ENCODE measurements at regions not wholly inside any gene's neighbourhood (a gene's known extent, or its start where the extent isn't known, plus 50 kb on each side); places are given as distances from the start of the nearest gene placed in this dataset.

- no peaks in the 10 kb centered on the region for H3K36me3 ChIP-seq (ENCODE audit: insufficient read depth)
- TF ChIP-seq EZH2phosphoT487 (IDR thresholded peaks at IDR 0.05; ENCODE audit: unreplicated experiment) (no peak), CTCF (conservative IDR thresholded peaks at IDR 0.05; ENCODE audit: low read depth in 2 of 2) (no peak), JUNB (IDR thresholded peaks at IDR 0.05; ENCODE audit: unreplicated experiment) (no peak), ZNF462 (CRISPR knock-in tag; IDR thresholded peaks at IDR 0.05) (no peak), STAT1 (IDR thresholded peaks at IDR 0.05; ENCODE audit: unreplicated experiment) (no peak), REST (IDR thresholded peaks at IDR 0.05; ENCODE audit: unreplicated experiment) (no peak), ETS1 (IDR thresholded peaks at IDR 0.05) (no peak), ZNF114 (CRISPR knock-in tag; IDR thresholded peaks at IDR 0.05) (no peak), POLR2AphosphoS5 (IDR thresholded peaks at IDR 0.05; ENCODE audit: low read depth) (no peak), ZNF331 (CRISPR knock-in tag; IDR thresholded peaks at IDR 0.05; ENCODE audit: low read depth) (no peak)
- H3K4me3 Mint-ChIP-seq = no peak overlapping the region
- no peak overlapping the region for H3K27ac Mint-ChIP-seq
- DNase-seq (ENCODE audit: low spot score) (no peak), ATAC-seq (no peak)
- peaks cover 5% of the 10 kb centered on the region; the same call in 2 of the 3 replicates for H3K4me1 Mint-ChIP-seq
- H3K79me2 ChIP-seq (replicated peaks; ENCODE audit: insufficient read depth) = no peaks in the 10 kb centered on the region
- no peak overlapping the region for H2AFZ ChIP-seq
- H3K27me3 Mint-ChIP-seq (ENCODE audit: insufficient read depth, low read depth, poor library complexity) = peaks cover 6% of the 10 kb centered on the region
- H3K4me2 ChIP-seq = no peak overlapping the region
- no peak overlapping the region for H3K27ac ChIP-seq (ENCODE audit: low read depth)
- no peaks in the 10 kb centered on the region; the same call in 1 of the 2 replicates for H3K9me2 ChIP-seq (ENCODE audit: insufficient read depth)
- H3K9me3 Mint-ChIP-seq = no peaks in the 10 kb centered on the region
- H4K20me1 ChIP-seq (replicated peaks; ENCODE audit: insufficient read depth) = no peaks in the 10 kb centered on the region
- H3K27me3 ChIP-seq (ENCODE audit: insufficient read depth) = peaks cover 16% of the 10 kb centered on the region; the same call in 1 of the 2 replicates
- no peak overlapping the region for H3K4me3 ChIP-seq
- H3K36me3 Mint-ChIP-seq (ENCODE audit: low read depth) = no peaks in the 10 kb centered on the region
- no peaks in the 10 kb centered on the region for H3F3A ChIP-seq (replicated peaks; ENCODE audit: low read depth)
- H3K4me1 ChIP-seq (ENCODE audit: insufficient read depth) = peaks cover 7% of the 10 kb centered on the region; the same call in 1 of the 2 replicates
Observed at GRCh38 chr13:44312131-44312530, 61.5 kb upstream of the SERP2 start.
